NCI-H1092 treated with DMSO at 0.1 percent for 48 hours (cell line): ENCODE measurements at regions not wholly inside any gene's neighbourhood (a gene's known extent, or its start where the extent isn't known, plus 50 kb on each side); places are given as distances from the start of the nearest gene placed in this dataset.
"Not testable (repeated sequence)": the region's sequence is repeated elsewhere in the genome, so short reads cannot be mapped to it uniquely, and the experiment has no call there.

ENCODE experiments used
- DNase-seq: peaks from one replicate; lab custom pipeline; 2025; lab: John Stamatoyannopoulos, UW

GRCh38 chr20:56689318-56689717, 60.2 kb downstream of the TFAP2C start:
- DNase-seq: no peak

GRCh38 chr20:56689852-56690485, 60.9 kb downstream of the TFAP2C start:
- DNase-seq: no peak

DNA sequence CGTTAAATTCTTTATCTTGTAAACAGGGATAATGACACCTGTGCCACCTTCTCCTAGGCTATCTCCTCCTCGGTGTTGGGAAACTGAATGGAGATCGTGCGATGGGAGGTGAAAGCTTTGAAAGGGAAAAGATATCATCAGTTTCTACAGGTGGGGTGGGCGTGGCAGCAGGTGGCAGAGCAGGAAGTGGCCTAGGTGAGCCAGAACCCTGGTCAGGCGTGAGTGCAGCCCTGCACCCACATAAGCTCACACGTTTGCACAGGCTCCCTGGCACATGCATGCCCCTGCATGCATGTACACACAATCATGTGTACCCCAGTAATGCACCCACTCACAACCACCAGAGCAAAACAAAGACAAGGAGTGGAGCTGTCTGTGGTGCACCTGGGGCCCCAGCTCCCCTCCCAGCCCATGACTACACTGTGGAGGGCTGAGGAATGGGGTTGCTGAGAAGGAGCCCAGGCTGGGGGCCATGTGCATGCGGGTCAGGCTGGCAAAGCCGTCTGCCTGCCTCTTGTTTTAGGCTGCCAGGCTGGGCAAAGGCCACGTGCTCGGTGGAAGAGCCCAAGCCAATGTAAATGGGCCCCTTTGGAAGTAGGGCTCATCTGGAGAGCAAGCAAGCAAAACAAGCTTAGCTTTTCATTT, 61.5 kb downstream of the TFAP2C start:
- no peak for DNase-seq

- no peak for DNase-seq
Observed at GRCh38 chr20:56691325-56691998, 62.4 kb downstream of the TFAP2C start.

DNA sequence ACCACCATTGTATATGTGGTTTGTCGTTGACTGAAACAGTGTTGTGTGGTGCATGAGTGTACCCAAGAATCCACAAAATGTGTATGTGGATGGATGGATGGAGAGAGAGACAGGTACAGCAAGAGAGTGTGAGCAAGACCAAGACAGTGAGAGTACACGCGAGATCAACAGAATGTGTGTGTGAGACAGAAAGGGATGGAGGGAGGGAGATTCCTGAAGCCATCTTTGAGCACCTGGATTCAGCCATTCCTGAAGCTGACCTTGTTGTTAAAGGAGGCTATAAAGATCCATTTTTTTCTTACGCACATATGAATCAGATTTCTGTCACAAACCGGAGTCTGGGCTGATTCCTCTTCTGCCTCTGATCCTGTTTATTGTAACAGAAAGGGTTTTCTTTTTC, 64.1 kb downstream of the TFAP2C start:
- no peak for DNase-seq

GRCh38 chr20:56697476-56697875, 68.4 kb downstream of the TFAP2C start:
- DNase-seq: no peak

DNA sequence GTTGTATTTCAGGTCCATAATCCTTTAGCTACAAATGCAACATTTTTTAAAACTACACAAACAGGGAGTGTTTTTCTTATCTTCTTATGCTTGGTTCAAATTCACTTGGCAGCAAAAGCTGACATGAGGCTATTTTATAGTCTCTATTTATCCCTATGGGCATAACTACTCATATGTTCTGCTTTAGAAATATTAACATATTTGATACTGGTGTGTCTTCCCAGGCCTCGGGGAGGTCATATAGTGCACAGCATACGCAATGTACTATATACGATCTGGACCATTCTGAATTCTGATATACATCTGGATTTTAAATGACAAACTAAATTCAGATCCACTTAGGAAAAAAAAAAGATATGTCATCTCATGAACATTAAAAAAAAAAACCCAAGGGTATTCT, 69.2 kb downstream of the TFAP2C start:
- no peak for DNase-seq

DNA sequence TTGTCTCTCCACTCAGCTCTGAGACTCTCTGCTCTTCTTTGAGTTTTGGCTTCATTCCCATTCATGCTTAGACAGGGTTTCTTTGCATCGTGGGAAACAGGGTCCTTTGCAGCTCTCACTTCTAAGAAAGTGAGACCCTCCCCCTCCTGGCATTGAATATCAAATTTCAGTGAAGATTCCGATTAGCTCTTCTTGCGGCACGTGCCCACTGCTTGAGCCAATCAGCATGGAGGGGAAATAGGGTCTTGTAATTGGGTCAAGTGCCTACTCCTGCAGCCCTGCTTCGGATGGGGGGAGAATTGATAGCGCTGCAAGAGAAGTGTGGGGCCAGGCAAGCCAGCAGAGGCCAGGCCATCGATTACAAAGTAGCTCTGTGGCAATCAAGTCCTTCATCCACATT, 69.6 kb downstream of the TFAP2C start:
- DNase-seq: no peak

- no peak for DNase-seq
Observed at GRCh38 chr20:56702931-56703840, 74.1 kb downstream of the TFAP2C start.

- no peak for DNase-seq
Observed at GRCh38 chr20:56706867-56707360, 77.8 kb downstream of the TFAP2C start.

GRCh38 chr20:56708991-56709390, 79.9 kb downstream of the TFAP2C start:
- no peak for DNase-seq

- DNase-seq: no peak
Observed at GRCh38 chr20:56710125-56710524, 81.0 kb downstream of the TFAP2C start.

DNA sequence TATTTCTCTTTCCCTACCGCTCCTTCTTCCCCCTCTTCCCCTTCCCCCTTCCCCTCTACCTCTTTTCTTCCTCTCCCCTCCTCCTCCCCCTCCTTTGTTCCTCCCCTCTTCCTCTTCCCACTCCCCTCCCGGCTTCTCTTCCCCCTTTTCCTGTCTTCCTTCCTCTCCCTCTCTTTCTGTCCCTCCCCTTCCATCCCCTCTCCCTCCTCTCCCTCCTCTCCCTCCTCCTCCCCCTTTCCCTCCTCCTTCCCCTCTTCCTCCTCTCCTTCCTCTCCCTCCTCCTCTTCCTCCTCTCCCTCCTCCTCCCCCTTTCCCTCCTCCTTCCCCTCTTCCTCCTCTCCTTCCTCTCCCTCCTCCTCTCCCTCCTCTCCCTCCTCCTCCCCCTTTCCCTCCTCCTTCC, 81.5 kb downstream of the TFAP2C start:
- not testable (repeated sequence) for DNase-seq

DNA sequence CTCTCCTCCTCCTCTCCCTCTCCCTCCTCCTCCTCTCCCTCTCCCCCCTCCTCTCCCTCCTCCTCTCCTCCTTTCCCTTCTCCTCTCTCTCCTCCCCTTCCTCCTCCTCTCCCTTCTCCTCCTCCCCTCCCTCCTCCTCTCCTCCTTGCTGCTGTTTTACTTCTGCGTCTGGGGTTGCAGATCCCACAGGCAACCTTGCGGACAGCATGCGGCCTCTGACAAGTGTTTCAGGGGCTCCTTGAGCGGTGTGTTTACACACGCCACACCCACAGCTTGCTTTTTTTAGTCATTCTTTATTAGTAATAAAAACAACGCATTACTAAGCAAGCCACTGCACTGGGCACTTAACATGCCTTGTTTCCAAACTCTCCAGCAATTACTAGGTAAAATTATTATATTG, 81.9 kb downstream of the TFAP2C start:
- no peak for DNase-seq

DNA sequence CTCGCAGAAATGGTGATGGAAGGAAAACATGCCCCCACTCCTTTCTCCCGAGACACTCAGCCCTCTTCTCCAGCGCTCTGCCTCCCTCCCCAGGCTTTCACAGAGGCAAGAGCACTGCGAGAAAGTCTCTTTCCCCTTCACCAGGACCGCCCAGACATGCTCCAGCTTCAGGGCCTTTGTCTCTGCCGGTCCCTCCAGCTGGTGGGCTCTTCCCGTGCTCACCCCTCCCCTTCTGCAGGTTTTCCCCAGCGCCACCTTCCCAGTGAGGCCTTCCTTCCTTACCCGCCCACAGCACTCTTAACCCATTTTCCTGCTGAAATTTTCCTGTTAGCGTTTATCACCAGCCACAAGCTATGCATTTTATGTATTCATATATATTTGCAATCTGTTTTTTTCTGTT, 86.2 kb downstream of the TFAP2C start:
- no peak for DNase-seq

GRCh38 chr20:56715902-56716519, 86.9 kb downstream of the TFAP2C start:
- DNase-seq: no peak

DNA sequence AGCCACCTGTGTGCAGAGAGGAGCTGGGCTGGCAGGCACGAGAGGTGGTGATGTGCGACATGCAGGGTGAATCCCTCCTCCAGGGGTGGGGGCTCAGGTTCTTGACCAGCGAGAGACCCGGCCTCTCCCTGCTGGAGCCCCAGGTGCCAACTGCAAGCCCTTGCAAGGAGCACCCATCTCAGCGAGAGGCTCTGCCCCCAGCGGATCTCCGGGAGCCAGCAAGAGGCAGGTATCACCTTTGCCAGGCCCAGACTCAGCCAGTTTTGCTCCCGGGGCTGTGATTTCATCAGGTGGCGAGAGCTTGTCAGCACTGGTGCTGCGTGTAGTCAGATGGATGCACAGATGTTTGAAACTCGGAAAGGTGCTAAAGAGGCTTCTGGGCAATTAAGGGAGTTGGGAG, 87.7 kb downstream of the TFAP2C start:
- no peak for DNase-seq

DNA sequence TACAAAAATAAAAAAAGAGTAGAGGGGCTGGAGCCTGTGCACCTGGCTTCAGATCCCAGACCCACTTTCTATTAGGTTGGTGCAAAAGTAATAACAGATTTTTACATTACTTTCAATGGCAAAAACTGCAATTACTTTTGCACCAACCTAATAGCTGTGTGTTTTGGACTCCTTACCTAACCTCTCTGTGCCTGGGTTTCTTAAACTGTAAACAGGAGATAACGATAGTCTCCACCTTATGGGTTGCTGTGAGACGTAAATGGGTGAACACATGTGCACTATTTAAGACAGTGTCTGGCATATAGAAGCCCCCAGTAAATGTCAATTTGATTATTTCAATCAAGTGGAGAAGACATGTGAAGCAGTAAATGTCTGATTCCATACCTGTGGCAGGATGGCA, 89.7 kb downstream of the TFAP2C start:
- DNase-seq: no peak

DNA sequence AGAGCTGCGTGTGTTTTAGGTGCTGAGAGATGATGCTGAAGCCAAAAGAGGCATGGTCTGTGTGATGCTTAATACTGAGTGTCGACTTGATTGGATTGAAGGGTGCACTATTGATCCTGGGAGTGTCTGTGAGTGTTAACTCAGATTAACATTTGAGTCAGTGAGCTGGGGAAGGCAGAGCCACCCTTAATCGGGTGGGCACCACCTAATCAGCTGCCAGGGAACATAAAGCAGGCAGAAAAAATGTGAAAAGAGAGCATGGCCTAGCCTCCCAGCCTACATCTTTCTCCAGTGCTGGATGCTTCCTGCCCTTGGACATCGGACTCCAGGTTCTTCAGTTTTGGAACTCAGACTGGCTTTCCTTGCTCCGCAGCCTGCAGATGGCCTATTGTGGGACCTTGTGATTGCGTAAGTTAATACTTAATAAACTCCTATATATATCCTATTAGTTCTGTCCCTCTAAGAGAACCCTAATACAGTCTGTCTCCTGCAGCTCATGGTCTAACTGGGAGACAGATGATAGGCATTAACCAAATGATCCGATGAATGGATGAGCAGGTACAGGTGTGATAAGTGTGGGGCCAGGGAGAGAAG, 91.6 kb downstream of the TFAP2C start:
- DNase-seq: no peak

DNA sequence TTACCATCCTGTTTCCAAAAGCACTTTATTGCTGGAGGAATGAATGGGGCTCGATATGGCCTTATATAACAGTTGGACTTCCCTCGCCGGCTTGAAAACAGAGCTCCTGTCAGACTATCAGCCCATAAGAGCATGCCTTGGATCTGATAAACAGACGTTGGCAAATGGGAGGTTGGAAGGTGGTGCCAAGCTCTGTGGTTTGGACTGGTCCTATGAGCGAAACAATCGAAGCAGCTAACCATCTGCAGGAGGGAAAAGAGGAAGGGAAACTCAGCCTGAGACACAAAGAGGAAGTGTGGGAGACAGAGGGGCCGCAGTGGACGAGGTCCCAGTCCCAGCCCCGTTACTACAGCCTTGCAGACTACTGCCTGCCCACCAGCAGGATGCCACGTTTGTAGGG, 92.9 kb downstream of the TFAP2C start:
- no peak for DNase-seq

GRCh38 chr20:56723331-56723730, 94.2 kb downstream of the TFAP2C start:
- DNase-seq: no peak
